ENCODE measurements at regions not wholly inside any gene's neighbourhood (a gene's known extent, or its start where the extent isn't known, plus 50 kb on each side); places are given as distances from the start of the nearest gene placed in this dataset.

DNA sequence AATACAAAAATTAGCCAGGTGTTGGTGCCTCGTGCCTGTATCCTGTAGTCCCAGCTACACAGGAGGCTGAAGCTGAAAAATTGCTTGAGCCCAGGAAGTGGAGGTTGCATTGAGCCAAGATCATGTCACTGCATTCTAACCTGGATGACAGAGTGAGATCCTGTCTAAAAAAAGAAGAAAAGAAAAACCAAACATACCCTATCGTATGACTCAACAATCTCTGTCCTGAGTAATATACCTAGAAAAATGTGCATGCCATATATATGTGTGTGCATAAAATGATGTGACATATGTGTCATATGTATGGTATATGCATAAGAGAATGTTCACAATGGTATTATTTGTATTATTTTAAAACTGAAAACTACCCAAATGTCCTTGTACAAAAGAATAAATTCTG, 261.5 kb upstream of the CLEC14A start:
- DNase-seq (ENCODE audit: low spot score): no peak
- H3K27me3 ChIP-seq: no peaks in the 10 kb centered on the region
- Mint-ChIP-seq H3K27me3 (ENCODE audit: insufficient read depth, low read depth) (no peaks in the 10 kb centered on the region), H3K36me3 (no peaks in the 10 kb centered on the region), H3K4me3 (no peak overlapping the region), H3K4me1 (no peaks in the 10 kb centered on the region), H3K9me3 (no peaks in the 10 kb centered on the region), H3K27ac (no peak overlapping the region)
- TF ChIP-seq, protein P1, sequence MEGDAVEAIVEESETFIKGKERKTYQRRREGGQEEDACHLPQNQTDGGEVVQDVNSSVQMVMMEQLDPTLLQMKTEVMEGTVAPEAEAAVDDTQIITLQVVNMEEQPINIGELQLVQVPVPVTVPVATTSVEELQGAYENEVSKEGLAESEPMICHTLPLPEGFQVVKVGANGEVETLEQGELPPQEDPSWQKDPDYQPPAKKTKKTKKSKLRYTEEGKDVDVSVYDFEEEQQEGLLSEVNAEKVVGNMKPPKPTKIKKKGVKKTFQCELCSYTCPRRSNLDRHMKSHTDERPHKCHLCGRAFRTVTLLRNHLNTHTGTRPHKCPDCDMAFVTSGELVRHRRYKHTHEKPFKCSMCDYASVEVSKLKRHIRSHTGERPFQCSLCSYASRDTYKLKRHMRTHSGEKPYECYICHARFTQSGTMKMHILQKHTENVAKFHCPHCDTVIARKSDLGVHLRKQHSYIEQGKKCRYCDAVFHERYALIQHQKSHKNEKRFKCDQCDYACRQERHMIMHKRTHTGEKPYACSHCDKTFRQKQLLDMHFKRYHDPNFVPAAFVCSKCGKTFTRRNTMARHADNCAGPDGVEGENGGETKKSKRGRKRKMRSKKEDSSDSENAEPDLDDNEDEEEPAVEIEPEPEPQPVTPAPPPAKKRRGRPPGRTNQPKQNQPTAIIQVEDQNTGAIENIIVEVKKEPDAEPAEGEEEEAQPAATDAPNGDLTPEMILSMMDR (IDR thresholded peaks at IDR 0.05): no peak
- no peak for TF ChIP-seq EZH2phosphoT487 (IDR thresholded peaks at IDR 0.05)
- no peak for TF ChIP-seq EZH2 (IDR thresholded peaks at IDR 0.05)
- H3F3A ChIP-seq (ENCODE audit: low read depth): no peaks in the 10 kb centered on the region
- no peak overlapping the region for H3K4me3 ChIP-seq
- no peak overlapping the region for H3K9ac ChIP-seq
- H3K27ac ChIP-seq: no peak overlapping the region
- no peaks in the 10 kb centered on the region for H3K36me3 ChIP-seq
- no peaks in the 10 kb centered on the region for H3K4me1 ChIP-seq
- no peaks in the 10 kb centered on the region for H3K9me3 ChIP-seq (ENCODE audit: low read depth)
- H3K79me2 ChIP-seq (ENCODE audit: low read depth): no peaks in the 10 kb centered on the region
- no peak overlapping the region for H3K4me2 ChIP-seq
- no peaks in the 10 kb centered on the region for H4K20me1 ChIP-seq (ENCODE audit: low read depth)
- no peak overlapping the region for H2AFZ ChIP-seq (replicated peaks)

DNA sequence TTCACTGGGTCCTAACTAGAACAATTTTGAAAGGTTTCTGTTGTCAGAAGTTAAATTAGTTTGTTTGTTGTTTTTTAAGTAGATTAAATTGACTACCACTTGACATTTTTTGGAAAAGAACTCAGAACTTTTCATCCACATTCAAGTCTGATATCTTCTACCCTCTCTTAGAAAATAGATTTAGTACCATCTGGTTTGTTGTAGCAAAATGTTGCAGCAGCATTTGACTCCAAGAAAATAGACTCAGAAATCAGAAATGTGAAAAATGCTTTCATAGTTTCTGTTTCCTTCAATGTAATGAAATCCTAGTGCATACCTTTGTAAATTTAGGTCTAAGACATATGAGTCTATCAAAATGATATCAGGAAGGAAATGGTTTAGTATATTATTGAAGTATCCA, 256.3 kb upstream of the CLEC14A start:
- Histone ChIP-seq H3K27me3 (no peaks in the 10 kb centered on the region), H3K4me2 (no peak overlapping the region), H3K4me1 (peaks cover 5% of the 10 kb centered on the region), H3K79me2 (ENCODE audit: low read depth) (no peaks in the 10 kb centered on the region), H4K20me1 (ENCODE audit: low read depth) (no peaks in the 10 kb centered on the region), H3K9me3 (ENCODE audit: low read depth) (no peaks in the 10 kb centered on the region), H3K27ac (no peak overlapping the region), H3F3A (ENCODE audit: low read depth) (peaks cover under 1% of the 10 kb centered on the region), H2AFZ (replicated peaks) (no peak overlapping the region), H3K4me3 (no peak overlapping the region), H3K9ac (no peak overlapping the region), H3K36me3 (no peaks in the 10 kb centered on the region)
- Mint-ChIP-seq H3K4me1 (no peaks in the 10 kb centered on the region), H3K36me3 (no peaks in the 10 kb centered on the region), H3K9me3 (no peaks in the 10 kb centered on the region), H3K4me3 (no peak overlapping the region), H3K27me3 (ENCODE audit: insufficient read depth, low read depth) (peaks cover 3% of the 10 kb centered on the region), H3K27ac (no peak overlapping the region)
- no peak for DNase-seq (ENCODE audit: low spot score)
- TF ChIP-seq EZH2phosphoT487 (IDR thresholded peaks at IDR 0.05) (no peak), EZH2 (IDR thresholded peaks at IDR 0.05) (no peak)
- TF ChIP-seq, protein P1 (IDR thresholded peaks at IDR 0.05): no peak

DNA sequence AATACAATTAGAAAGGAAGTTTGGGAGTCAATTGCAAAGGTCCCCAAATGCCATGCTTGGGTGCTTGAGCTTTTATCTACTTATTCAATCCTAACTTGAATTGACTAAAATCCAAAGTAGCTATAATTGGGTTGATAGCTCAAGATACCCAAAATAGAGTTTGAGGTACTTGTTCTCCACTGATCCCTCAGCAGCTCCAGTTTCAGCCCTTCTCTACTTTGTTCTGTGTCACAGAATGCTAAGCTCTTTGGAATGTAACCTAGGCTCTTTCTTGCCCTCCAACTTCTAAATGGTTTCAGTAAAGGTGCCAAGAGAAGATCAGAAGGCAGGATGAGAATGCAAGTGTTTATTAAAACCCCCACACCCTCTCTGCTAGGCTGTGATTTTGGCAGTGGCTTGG, 251.4 kb upstream of the CLEC14A start:
- peak overlapping the region; percentile 32 for H3K4me2 ChIP-seq
- H3K4me3 Mint-ChIP-seq: no peak overlapping the region

More for the DNA sequence above, 251.4 kb upstream of the CLEC14A start:
- Histone ChIP-seq H4K20me1 (ENCODE audit: low read depth) (no peaks in the 10 kb centered on the region), H3K79me2 (ENCODE audit: low read depth) (no peaks in the 10 kb centered on the region), H3K9ac (no peak overlapping the region), H3K9me3 (ENCODE audit: low read depth) (no peaks in the 10 kb centered on the region), H3K4me1 (peaks cover 21% of the 10 kb centered on the region), H3K4me3 (no peak overlapping the region), H3F3A (ENCODE audit: low read depth) (peaks cover 5% of the 10 kb centered on the region), H3K27ac (no peak overlapping the region), H2AFZ (replicated peaks) (no peak overlapping the region), H3K36me3 (no peaks in the 10 kb centered on the region), H3K27me3 (no peaks in the 10 kb centered on the region)
- H3K4me1 Mint-ChIP-seq: peaks cover 11% of the 10 kb centered on the region
- no peaks in the 10 kb centered on the region for H3K36me3 Mint-ChIP-seq
- DNase-seq (ENCODE audit: low spot score): peak; percentile 15
- TF ChIP-seq EZH2 (IDR thresholded peaks at IDR 0.05) (no peak), EZH2phosphoT487 (IDR thresholded peaks at IDR 0.05) (no peak)
- TF ChIP-seq, protein P1 (IDR thresholded peaks at IDR 0.05): no peak
- H3K9me3 Mint-ChIP-seq: no peaks in the 10 kb centered on the region
- H3K27me3 Mint-ChIP-seq (ENCODE audit: insufficient read depth, low read depth): peaks cover 3% of the 10 kb centered on the region
- H3K27ac Mint-ChIP-seq: no peak overlapping the region

Data from neural progenitor cell (in vitro differentiated cells).